ENCODE measurements at regions not wholly inside any gene's neighbourhood (a gene's known extent, or its start where the extent isn't known, plus 50 kb on each side); places are given as distances from the start of the nearest gene placed in this dataset.
"Not testable (repeated sequence)": the region's sequence is repeated elsewhere in the genome, so short reads cannot be mapped to it uniquely, and the experiment has no call there.

DNA sequence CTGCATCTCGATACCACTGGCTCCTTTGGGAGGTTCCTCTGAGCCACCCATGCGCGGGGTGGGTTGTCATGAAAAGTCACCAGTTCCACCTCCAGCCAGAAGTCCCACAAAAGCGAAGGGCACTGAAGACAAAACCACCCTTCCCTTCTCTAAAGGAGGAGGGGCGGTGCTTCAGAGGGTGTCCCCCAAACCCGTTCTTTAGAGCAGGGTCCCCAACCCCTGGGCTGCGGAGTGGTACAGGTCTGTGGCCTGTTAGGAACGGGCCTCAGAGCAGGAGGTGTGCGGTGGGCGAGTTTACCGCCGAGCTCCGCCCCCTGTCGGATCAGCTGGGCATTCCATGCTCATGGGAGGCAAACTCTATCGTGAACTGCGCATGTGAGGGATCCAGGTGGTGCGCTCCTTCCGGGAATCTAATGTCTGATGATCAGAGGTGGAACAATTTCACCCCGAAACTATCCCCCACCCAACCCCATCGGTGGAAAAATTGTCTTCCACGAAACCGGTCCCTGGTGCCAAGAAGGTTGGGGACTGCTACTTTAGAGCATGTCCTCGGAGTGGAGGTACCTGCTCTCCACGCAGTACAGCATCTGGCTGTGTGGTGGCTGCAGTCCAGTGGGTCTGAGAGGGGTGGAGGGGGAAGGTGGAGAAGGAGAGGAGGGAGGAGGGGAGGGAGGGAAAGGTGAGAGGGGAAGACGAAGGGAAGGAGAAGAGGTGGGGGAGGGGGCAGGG, 72.9 kb upstream of the SEPTIN5 start:
- DNase-seq (ENCODE audit: low read depth in 2 of 2): no peak

- no peak for DNase-seq (ENCODE audit: low read depth in 2 of 2)
Observed at GRCh38 chr22:19641983-19642451, 72.3 kb upstream of the SEPTIN5 start.

DNA sequence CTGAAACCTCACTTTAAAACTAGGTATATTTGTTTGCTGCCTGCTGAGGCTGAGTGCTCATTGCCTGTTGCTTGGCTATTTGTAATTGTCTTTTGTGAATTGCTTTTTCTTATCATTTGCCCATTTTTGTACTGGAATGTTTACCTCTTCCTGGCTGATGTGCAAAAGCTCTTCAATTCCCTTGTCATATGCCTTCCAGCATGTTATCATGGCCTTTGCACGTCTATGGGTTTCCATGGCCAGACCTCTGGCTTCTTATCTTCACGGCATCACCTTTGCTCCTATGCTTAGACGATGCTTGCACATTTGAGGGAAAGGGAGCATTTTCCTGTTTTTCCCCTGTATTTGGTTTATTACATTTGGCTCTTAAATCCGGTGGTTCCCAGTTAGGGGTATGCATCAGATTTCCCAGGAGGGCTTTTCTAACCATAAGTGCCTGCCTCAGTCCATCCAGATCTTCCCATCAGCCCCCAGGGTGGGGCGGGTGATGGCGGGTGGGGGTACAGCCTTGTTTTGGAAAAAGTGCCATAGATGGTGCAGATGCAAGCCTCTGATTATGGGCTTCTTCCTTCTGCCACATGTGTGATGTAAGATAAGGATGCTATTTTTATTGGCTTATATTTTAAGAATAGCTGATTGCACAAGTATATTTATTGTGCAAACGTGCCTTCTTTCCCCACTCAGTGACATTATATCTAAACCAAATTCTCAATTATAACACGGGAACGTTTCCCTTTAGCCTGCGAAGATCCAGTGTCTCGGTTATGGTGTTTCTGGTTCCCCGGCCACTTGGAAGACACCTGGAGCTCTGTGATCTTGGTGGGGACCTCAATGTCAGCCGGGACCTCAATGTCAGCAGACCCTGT, 70.6 kb upstream of the SEPTIN5 start:
- no peak for DNase-seq (ENCODE audit: low read depth in 2 of 2)

DNA sequence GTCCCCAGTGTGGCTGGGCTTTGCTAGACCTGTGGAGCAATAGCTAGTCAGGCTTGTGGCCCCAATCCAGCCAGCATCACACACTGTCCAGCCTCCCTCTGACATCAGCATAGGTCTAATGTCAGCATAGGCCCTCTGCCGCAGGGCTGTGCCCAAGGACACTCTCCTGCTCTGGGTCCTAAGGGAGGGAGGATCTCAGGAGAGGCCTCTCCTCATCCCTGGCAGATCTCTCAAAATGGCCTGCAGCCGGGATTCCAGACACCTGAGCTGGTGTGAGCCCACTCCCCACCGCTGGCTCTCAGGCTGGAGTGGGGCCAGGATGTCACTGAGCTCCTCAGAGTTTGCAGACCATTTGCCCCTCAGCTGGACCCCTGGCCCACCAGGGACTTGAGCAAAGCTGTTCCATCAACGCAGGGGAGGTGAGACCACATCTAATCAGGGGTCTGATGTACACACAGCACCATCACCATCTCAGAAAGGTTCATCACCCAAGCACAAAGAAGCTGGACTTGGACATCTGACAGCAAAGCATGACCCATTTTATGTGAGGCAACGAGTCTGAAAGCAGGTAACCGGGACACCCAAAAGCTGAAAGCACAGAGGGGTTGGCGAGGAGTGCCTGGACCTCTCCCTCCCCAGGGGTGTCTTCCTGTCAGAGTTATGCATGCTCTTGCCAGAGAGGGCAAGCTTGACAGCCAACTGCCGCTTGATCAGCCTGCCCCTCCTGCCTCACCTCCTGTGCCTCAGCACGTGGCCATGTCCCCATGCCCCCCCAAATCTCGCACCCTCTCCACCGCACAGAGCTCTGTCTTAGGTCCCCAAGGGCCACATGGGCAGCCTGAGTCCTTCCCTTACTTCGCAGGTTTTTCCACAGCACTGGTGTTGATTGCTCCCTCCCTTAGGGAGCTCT, 69.7 kb upstream of the SEPTIN5 start:
- no peak for DNase-seq (ENCODE audit: low read depth in 2 of 2)

GRCh38 chr22:19645391-19645790, 68.9 kb upstream of the SEPTIN5 start:
- no peak for DNase-seq (ENCODE audit: low read depth in 2 of 2)

DNA sequence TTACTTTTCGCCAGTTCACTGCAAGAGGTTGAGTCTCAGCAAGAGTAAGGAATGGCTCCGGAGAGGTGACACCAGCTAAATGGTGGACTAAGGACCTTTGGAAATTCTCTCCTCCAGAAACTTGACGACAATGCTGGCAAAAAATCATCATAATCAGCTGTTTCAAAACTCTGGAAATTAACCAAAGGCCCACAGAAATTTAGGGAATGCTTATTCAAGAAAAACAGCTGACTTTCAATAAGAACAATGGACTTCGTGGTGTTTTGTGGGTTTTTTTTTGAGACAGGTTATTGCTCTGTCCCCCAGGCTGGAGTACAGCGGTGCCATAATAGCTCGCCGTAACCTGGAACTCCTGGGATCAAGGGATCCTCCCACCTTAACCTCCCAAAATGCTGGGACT, 68.4 kb upstream of the SEPTIN5 start:
- no peak for DNase-seq (ENCODE audit: low read depth in 2 of 2)

- no peak for DNase-seq (ENCODE audit: low read depth in 2 of 2)
Observed at GRCh38 chr22:19646383-19646782, 67.9 kb upstream of the SEPTIN5 start.

DNA sequence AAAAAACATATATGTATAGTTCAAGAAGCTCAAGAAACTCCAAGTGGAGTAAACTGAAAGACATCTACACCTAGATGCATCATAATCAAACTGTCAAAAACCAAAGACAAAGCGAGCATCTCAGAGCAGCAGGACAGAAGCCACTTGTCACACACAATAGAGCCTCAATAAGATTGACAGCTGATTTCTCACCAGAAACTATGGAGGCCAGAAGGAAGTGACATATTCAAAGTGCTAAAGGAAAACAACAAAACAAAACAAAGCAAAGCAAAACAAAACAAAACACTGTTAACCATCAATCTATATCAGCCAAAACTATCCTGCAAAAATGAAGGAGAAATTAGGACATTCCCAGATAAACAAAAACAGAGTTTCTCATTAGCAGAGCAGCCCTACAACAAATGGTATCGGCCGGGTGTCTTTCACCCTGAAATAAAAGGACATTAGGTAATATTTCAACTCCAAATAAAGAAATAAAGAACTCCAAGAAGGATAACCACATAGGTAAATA, 65.8 kb upstream of the SEPTIN5 start:
- no peak for DNase-seq (ENCODE audit: low read depth in 2 of 2)

DNA sequence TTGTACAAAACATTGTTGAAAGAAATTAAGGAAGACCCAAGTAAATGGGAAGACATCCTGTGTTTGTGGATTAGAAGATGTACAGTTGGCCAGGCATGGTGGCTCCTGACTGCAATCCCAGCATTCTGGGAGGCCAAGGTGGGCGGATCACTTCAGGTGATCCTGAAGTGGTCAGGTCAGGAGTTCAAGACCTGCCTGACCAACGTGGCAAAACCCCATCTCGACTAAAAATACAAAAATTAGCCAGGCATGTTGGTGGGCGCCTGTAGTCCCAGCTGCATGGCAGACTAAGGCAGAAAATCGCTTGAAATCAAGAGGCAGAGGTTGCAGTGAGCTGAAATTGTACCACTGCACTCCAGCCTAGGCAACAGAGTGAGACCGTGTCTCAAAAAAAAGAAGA, 62.0 kb upstream of the SEPTIN5 start:
- no peak for DNase-seq (ENCODE audit: low read depth in 2 of 2)

- no peak for DNase-seq (ENCODE audit: low read depth in 2 of 2)
Observed at GRCh38 chr22:19654338-19654987, 59.8 kb upstream of the SEPTIN5 start.

GRCh38 chr22:19655399-19655798, 58.9 kb upstream of the SEPTIN5 start:
- DNase-seq (ENCODE audit: low read depth in 2 of 2): no peak

GRCh38 chr22:19656541-19657251, 57.6 kb upstream of the SEPTIN5 start:
- DNase-seq (ENCODE audit: low read depth in 2 of 2): no peak

GRCh38 chr22:19657252-19658056, 56.8 kb upstream of the SEPTIN5 start:
- DNase-seq (ENCODE audit: low read depth in 2 of 2): no peak

DNA sequence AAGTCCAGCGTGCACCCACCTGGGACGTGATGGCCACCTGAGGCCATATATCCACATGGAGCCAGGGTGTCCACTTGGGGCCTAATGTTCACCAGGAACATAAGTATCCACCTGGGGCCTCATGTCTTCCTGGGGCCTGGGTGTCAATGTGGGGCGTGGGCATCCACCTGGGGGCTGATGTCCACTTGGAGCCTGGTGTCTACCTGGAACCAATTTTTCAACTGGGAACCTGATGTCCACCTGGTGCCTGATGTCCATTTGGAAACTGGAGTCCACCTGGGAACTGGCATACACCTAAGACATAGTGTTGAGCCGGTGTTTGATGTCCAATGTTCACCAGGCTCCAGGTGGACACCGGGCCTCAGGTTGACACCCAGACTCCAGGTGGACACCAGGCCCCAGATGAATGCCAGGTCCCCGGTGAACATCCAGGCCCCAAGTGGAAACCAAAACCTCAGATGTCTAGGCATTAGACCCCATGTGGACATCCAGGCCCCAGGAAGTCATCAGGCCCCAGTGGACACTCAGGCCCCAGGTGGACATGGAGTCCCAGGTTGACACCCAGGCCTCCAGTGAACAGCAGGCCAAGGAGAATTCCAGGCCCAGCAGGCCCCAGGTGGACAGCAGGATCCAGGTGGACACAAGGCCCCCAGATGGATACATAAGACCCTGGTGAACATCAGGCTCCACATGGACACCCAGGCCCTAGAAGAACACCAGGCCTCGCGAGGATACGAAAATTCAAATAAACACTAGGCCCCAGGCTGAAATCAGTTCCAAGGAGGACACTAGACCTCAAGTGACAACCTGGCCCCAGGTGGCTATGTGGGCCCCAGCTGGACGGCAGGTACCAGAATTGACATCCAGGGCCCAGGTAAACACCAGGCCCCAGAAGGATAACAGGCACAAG, 56.0 kb upstream of the SEPTIN5 start:
- DNase-seq (ENCODE audit: low read depth in 2 of 2): no peak

DNA sequence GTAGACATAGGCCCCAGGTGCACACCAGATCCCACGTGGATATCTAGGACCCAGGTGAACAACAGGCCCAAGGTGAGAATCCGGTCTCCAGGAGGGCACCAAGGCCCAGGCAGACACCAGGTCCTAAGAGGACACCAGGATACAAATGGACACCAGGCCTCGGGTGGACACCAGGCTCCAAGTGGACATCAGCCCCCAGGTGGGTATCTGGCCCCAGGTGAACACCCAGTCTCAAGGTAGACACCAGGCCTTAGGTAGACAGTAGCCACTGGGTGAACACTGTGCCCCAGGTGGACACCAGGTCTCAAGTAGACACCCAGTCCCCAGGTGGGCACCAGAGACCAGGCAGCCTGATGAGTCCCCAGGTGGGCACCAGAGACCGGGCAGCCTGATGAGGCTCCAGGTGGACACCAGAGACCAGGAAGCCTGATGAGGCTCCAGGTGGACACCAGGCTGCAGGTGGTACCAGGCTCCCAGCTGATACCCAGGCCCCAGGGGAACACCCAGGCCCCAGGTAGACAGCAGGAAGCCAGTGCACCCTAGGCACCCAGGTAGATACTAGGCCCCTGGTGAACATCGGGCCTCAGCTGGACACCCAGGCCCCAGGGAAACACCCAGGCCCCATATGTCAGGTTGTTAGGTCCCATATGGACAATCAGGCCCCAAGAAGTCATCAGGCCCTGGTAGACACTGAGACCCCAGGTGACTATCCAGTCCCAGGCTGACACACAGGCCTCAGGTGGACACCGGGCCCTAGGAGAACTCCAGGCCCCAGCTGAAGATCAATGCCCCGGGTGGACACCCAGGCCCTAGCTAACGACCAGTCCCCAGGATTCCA, 55.1 kb upstream of the SEPTIN5 start:
- DNase-seq (ENCODE audit: low read depth in 2 of 2): no peak

- DNase-seq (ENCODE audit: low read depth in 2 of 2): no peak
Observed at GRCh38 chr22:19659805-19660345, 54.4 kb upstream of the SEPTIN5 start.

- DNase-seq (ENCODE audit: low read depth in 2 of 2): not testable (repeated sequence)
Observed at GRCh38 chr22:19660583-19660982, 53.7 kb upstream of the SEPTIN5 start.
